HG03196 (cell line): ENCODE measurements at regions not wholly inside any gene's neighbourhood (a gene's known extent, or its start where the extent isn't known, plus 50 kb on each side); places are given as distances from the start of the nearest gene placed in this dataset.
"Not testable (repeated sequence)": the region's sequence is repeated elsewhere in the genome, so short reads cannot be mapped to it uniquely, and the experiment has no call there.

ENCODE experiments used
- ATAC-seq: cut with Tn5 transposase; IDR thresholded peaks from one replicate; pipeline ENCODE4 v1.9.1; 2021; ENCODE audit not compliant: unreplicated experiment

GRCh38 chr16:85532147-85532546 is 81.0 kb upstream of the GSE1 start:
- ATAC-seq = no peak

- ATAC-seq = not testable (repeated sequence)
These were observed 79.5 kb upstream of the GSE1 start for GRCh38 chr16:85533593-85533992.

- no peak for ATAC-seq
These were observed 78.4 kb upstream of the GSE1 start for GRCh38 chr16:85534536-85535351.

DNA sequence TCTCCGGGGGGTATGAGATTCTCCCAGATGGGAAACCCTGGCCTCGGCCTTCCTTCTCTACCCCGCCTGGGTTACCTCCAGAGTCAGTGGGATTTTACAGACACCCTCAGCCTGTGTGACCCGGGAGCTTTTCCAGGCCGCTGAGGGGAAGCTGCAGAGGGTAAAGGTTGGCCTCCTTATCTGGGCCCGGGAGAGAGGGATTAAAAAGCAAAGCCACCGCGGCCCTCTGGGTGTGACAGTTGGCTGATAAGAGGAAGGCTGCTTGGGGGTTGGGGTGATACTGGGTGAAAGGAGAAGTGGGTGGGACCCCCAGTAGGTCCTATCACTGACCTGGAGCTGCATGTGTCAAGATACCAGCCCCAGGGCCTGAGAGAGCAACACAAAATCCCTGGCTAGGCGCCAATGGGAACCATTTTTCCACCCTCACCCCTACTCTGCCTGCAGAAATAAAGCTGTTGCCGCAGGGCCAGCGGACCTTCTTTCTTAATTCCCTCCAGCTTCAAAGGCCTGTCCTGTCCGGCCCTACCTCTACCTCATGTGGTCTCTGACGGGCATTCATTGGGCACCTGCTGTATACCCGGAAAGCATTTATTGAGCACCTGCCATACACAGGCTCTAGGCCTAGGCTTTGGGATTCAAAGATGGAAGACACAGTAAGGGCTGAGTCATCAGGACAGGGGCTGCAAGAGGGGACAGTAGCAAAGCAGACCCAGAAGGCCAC is 77.6 kb upstream of the GSE1 start:
- ATAC-seq = no peak

- no peak for ATAC-seq
These were observed 77.1 kb upstream of the GSE1 start for GRCh38 chr16:85536073-85536410.

DNA sequence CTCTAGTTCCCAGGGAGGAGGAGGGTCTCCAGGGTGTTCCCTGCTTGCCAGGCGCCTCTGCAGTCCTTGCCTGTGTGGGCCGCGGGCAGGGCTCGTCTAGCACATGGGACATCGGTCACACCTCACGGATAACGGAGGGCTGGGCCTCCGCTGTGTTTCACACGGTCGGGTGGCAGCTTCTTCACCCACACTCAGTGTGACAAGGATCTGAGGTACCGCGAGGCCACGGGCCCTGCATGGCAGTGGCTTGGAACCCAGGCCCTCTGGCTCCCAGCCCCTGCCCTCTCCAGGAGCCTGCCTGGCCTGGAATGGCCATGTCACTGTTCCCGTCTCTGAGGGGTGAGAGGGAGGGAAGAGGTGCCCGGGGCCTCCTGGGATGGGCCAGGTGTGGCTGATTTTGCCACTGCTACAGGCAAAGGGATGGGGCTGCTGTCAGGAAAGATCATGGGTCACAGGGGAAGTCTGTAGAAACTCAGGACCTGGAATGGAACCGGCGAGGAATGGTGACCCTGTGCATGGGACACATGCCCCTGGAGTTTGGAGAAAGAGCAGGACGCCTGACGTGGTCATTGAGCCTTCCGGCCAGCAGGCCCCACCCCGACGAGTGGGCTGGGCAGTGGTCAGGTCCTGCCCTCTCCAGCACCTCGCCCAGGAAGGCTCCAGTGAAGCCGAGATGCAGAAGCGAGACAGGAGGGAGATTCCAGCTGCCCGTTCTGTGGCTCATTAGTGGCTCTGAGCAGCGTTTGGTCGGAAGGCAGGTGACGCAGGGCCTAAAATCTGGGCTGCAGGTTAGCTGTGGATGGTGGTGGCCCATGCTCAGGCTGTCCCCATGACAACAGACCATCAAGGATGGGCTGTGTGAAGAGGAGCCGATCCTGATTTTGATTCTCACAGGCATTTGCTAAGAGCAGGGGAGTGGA is 76.5 kb upstream of the GSE1 start:
- ATAC-seq = no peak

DNA sequence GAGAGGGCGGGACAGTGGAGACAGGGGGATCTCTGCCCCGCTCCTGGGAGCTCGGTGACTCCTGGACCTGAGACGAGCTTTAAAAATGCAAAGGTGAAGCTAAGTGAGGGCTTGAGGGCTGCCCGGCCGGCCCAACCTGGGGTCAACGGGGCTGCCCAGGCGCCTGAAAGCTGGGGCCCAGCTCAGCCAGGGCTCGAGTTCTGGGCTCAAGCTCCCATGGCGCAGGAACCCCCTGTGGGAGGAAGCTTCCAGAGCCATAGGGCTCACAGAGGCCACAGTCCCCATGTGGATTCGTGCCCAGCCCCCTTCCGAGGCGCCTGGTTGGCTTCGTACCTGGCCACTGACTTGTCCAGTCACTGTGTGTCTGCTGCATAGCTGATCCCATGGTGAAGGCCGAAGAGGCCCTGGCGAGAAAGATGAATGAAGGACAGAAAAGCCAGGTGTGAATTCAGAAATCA is 75.8 kb upstream of the GSE1 start:
- no peak for ATAC-seq

GRCh38 chr16:85537795-85538401 is 75.2 kb upstream of the GSE1 start:
- no peak for ATAC-seq

DNA sequence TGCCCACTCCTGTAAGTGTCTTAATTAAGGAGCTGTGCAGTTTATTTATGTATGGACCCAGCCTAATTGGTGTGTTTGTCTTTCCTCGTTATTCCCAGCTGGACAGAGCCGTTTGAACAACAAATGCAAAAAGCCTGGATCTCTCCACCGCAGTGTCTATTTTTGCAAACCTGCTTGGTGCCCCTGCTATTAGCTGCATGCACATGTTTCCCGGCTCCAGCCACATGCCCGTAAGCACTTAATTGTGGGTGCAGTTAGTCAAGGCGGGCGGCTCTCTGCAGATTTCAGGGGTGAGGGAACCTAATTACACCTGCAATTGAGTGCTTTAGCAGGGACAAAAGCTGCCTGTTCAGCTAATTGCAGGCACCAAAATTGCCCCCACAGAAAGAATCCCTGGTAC is 74.0 kb upstream of the GSE1 start:
- ATAC-seq = no peak

- ATAC-seq = no peak
These were observed 73.4 kb upstream of the GSE1 start for GRCh38 chr16:85539629-85540291.

DNA sequence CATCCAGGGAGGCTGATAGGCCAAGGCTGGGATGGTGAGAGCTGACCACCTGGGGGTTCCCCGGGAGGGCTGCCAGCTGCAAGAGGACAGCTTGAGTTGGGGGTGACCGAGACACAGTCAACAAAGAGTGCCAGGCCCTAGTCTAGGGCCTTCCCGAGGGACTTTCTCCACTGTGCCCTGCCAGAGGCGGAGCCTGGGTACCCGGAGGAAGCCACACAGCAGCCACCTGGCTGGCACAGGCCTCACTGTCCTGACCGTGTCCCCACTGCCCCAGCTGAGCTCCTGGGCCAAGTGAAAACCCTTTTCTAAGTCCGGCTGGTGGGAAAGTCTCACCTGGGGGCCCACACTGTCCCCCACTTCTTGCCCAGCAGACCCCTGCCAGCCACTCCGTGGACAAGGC is 71.9 kb upstream of the GSE1 start:
- no peak for ATAC-seq

GRCh38 chr16:85541619-85541979 is 71.5 kb upstream of the GSE1 start:
- no peak for ATAC-seq

- no peak for ATAC-seq
These were observed 70.9 kb upstream of the GSE1 start for GRCh38 chr16:85541980-85542900.

DNA sequence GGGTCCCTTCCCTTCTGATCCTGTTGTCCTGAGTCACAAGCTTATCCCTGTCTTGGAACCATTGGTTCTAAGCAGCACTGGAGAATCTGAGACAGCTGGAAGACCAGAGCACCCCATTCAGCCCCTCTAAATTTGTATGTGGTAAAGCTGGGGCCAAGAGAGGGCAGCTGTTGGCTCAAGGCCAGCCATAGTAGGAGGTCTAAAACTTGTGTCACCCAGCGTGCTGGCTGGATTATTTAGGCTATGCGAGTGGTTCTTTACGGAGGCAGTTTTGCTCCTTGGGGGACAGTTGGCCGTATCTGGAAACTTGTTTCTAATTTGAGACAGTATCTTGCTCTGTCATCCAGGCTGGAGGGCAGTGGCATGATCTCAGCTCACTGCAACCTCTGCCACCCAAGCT is 69.6 kb upstream of the GSE1 start:
- no peak for ATAC-seq

- ATAC-seq = no peak
These were observed 69.1 kb upstream of the GSE1 start for GRCh38 chr16:85544016-85544415.

DNA sequence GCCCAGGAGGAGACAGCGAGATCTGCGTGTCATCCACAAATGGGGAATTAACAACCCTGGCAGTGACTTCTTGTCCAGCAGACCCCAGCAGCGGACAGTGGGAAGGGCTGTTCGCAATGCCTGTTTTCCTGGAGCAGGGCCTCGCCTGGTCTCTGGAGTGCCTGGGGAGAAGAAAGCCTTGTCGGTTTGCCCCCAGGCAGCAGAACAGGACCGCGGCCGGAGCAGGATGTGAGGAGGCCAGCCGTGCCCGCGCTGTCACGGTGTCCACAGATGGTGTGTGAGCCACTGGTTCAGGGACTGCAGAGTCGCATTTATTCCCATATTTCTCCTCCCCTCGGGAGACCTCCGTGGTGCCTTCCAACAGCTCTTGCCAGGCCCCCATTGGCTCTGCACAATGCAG is 68.5 kb upstream of the GSE1 start:
- no peak for ATAC-seq

DNA sequence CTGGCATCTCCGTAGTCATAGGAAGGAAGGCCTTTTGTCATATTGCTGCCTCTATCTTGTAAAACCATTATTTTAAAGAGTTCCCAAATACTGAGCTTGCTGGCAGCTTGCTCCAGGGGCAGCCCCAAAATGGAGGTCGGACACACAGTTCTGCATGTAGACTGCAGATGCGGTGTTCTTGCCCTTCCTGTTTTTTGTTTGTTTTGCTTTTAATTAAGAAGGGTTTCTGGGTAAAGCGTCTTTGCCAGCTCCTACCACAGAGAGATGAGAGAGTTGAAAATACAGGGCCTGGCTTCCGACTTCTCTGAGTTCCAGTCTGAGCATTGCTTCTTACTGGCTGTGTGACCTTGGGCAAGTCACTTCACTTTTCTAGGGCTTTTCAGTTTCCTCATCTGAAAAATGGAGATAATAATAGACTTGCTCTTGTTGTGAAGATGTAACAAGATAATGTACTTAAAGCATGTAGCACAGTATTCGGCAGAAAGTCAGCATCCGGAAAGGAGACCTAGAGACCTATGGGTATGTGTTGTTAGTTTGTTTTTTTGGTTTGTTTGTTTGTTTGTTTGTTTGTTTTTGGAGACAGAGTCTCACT is 67.8 kb upstream of the GSE1 start:
- ATAC-seq = no peak

DNA sequence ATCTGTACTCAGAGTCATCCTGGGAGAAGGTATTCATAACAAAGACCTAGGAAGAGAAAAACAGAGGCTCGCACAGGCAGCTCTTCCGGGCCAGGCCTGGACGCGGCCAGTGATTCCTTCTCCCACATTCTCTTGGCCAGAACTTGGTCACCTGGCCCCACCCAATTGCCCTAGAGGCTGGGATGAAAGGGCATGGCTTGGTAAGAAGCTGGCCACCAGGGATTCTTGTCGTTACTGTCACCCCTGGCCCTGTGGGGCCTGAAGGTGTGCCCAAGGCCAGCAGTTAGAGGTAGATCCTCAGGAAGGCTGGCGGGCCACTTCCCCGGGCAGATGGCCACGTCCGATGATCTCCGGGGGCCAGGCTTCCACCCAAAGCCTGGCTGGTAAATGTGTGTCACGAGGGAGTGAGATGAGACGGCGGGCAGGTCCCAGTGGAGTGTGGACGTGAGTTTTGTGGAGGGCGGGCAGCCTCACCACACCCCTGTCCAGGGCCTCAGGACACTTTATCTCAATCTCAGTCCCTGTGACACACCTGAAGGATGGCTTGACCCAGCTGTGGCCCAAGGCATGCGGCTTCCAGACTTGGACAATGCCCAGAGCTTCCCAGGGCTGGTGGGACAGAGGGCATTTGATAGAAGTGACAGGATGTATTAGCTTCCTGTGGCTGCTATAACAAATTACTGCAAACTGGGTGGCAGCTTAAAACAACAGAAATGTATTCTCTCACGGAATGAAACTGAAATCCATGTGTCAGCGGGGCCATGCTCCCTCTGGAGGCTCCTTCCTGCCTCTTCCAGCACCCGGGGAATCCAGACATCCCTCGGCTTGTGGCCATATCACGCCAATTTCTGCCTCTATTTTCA is 66.3 kb upstream of the GSE1 start:
- no peak for ATAC-seq
